ENCODE measurements at regions not wholly inside any gene's neighbourhood (a gene's known extent, or its start where the extent isn't known, plus 50 kb on each side); places are given as distances from the start of the nearest gene placed in this dataset.

DNA sequence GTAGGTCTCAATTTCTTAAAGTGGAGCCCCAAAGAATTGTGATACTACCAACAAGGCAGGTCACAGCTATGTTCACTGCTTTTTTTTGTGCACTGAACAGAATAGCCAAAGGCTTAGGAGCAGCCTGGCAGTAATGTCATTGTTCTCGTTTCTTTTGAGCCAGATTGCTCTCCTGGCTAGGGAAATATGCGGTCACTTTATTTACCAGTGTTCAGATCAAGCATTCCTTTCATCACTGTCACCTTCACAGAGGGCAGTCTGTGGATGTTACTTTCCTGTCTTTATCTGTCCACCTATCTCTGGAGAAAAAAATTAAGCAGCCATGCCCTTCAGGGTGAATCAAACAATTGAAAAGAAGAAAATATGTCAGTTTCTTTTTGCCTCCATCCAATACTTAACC, 159.6 kb downstream of the BTG1 start:
- H3K4me3 ChIP-seq = no peak overlapping the region
- TF ChIP-seq, protein P1, sequence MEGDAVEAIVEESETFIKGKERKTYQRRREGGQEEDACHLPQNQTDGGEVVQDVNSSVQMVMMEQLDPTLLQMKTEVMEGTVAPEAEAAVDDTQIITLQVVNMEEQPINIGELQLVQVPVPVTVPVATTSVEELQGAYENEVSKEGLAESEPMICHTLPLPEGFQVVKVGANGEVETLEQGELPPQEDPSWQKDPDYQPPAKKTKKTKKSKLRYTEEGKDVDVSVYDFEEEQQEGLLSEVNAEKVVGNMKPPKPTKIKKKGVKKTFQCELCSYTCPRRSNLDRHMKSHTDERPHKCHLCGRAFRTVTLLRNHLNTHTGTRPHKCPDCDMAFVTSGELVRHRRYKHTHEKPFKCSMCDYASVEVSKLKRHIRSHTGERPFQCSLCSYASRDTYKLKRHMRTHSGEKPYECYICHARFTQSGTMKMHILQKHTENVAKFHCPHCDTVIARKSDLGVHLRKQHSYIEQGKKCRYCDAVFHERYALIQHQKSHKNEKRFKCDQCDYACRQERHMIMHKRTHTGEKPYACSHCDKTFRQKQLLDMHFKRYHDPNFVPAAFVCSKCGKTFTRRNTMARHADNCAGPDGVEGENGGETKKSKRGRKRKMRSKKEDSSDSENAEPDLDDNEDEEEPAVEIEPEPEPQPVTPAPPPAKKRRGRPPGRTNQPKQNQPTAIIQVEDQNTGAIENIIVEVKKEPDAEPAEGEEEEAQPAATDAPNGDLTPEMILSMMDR (IDR thresholded peaks at IDR 0.05) = no peak
- H3K27ac ChIP-seq = peak overlapping the region in 1 of 2 donors; percentile 50
- DNase-seq (ENCODE audit: low spot score) = no peak

- peak overlapping the region in 1 of 2 donors; percentile 34 for H3K27ac ChIP-seq
- H3K4me3 ChIP-seq = no peak overlapping the region
- TF ChIP-seq, protein P1 (IDR thresholded peaks at IDR 0.05) = no peak
- no peak for DNase-seq (ENCODE audit: low spot score)
These were observed 160.5 kb downstream of the BTG1 start for GRCh38 chr12:91985002-91985787.

GRCh38 chr12:91984556-91984955, 161.1 kb downstream of the BTG1 start:
- no peak for DNase-seq (ENCODE audit: low spot score)
- H3K4me3 ChIP-seq = no peak overlapping the region
- H3K27ac ChIP-seq = no peak overlapping the region
- TF ChIP-seq, protein P1 (IDR thresholded peaks at IDR 0.05) = no peak

DNA sequence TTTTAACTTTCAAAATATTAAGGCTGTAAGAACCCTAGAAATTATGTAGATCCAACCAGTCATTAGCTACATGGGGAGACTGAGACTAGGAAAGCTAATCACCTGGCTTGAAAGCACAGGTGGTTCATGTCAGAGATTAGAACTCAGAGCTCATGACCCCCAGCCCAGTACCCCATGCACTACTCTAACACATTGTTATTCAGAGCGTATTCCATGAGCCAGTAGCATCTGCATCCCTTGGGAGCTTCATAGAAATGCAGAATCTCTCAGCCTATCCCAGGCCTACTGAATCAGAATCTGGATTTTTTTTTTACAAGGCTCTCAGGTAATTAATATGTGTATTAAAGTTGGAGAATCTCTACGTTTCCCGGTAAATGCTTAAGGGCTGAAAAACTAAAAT, 161.7 kb downstream of the BTG1 start:
- peak overlapping the region; percentile 17 to 28 for H3K27ac ChIP-seq

GRCh38 chr12:91982946-91983345, 162.7 kb downstream of the BTG1 start:
- DNase-seq (ENCODE audit: low spot score) = no peak
- H3K27ac ChIP-seq = peak overlapping the region; percentile 40 to 78
- TF ChIP-seq, protein P1 (IDR thresholded peaks at IDR 0.05) = no peak
- no peak overlapping the region for H3K4me3 ChIP-seq

More for the DNA sequence above, 161.7 kb downstream of the BTG1 start:
- DNase-seq (ENCODE audit: low spot score) = no peak
- TF ChIP-seq, protein P1 (IDR thresholded peaks at IDR 0.05) = no peak
- no peak overlapping the region for H3K4me3 ChIP-seq

GRCh38 chr12:91980389-91980821, 165.2 kb downstream of the BTG1 start:
- TF ChIP-seq, protein P1 (IDR thresholded peaks at IDR 0.05) = no peak
- Histone ChIP-seq H3K27ac (peak overlapping the region; percentile 22 to 24), H3K4me3 (no peak overlapping the region)
- DNase-seq (ENCODE audit: low spot score) = no peak

- DNase-seq (ENCODE audit: low spot score) = no peak
- TF ChIP-seq, protein P1 (IDR thresholded peaks at IDR 0.05) = no peak
- Histone ChIP-seq H3K4me3 (no peak overlapping the region), H3K27ac (peak overlapping the region in 1 of 2 donors; percentile 55)
These were observed 167.5 kb downstream of the BTG1 start for GRCh38 chr12:91978143-91978542.
